GM18520 (cell line): ENCODE measurements at regions not wholly inside any gene's neighbourhood (a gene's known extent, or its start where the extent isn't known, plus 50 kb on each side); places are given as distances from the start of the nearest gene placed in this dataset.

ENCODE experiments used
- ATAC-seq: cut with Tn5 transposase; IDR thresholded peaks from one replicate; pipeline ENCODE4 v1.9.1; 2021; ENCODE audit not compliant: unreplicated experiment

- no peak for ATAC-seq
Measured at GRCh38 chr2:7281231-7282201, 364.3 kb downstream of the RNF144A start.

- no peak for ATAC-seq
Measured at GRCh38 chr2:7286120-7286519, 368.9 kb downstream of the RNF144A start.

DNA sequence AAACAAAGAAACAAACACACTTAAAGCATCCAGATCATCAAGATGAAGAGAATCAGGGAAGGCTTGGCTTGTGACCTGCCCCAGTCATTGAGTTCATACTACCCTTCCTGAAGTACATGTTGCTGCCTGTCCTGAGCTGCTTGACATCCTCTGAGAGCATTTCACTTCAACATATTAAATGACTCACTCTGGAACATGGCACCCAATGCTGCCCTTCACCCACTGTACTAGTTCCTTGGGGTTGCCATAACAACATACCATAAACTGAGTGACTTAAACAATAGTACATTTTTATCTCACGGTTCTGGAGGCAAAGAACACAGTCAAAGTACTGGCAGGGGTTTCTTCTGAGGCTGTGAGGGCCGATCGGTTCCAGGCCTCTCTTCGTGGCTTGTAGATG is 371.3 kb downstream of the RNF144A start:
- no peak for ATAC-seq

DNA sequence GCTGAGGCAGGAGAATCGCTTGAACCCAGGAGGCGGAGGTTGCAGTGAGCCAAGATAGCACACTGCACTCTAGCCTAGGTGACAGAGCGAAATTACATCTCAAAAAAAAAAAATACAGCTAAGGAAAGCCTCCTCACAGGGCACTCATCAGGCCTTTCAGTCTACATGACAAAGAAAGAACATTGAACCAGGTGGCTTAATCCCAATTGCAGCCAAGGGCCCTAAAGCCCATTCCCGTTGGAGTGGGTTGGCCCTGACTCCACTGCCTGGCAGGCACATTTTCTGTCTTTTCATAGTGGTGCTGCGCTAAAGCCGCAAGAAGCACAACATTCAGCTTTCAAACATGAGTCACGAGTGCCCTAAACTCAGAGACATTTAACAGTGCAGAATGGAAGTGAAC is 372.5 kb downstream of the RNF144A start:
- ATAC-seq, result no peak

GRCh38 chr2:7292154-7292691 is 375.0 kb downstream of the RNF144A start:
- no peak for ATAC-seq

GRCh38 chr2:7309582-7309981 is 392.4 kb downstream of the RNF144A start:
- no peak for ATAC-seq

DNA sequence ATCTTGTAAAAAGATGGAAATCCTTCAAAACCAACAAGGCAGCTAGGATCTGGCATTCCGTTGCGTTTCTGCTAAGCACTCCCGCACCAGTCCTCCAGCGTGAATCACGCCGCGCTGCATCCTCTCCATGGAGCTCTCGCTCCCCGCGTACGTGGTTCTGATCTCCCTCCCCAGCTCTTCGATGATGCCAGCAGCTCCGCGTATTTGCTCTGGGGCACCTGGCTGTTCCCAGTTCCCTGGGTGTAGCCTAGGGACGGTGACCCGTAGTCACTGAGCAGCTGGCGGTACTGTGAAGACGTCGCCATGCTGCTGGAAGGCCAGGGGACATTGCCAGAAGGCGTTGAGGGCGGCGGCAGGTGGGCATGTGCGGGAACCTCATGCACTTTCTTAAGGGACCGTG is 407.5 kb downstream of the RNF144A start:
- no peak for ATAC-seq

DNA sequence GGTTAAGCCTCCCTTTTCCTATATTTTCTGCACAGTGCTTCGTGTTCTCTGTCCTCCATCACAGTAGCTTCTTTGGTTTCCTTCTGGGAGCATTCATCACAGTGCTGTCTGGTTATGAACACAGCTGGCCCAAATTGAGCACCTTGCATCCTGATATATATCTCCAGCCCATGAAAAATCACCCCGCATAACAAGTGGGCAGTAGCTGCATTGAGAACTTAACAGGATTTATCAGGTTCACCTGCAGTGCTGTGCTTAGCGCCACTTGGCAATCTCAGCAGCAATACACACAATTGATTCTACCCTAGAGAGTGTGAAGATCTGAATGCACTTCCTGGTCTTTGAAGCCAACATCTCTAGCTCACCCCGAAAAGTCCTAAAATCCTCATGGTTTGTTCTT is 408.0 kb downstream of the RNF144A start:
- ATAC-seq, result no peak

DNA sequence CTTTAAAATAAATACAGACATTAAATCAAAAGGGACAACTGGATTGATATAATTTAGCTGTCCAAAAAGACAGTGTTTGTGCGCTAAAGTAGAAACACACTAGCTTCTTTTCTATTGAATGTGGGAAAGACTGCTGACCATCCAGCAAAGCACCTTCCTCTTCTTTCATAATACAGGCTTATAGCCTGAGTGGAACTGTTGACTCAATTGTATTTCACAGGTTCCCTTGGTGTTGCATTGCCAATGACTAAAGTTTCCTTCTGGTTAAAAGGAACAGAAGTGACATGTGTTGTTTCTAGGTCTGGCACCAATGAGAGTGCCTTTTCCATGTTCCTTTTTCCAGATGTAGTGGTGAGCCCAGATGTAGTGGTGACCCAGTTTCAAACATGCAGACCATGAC is 412.3 kb downstream of the RNF144A start:
- no peak for ATAC-seq

DNA sequence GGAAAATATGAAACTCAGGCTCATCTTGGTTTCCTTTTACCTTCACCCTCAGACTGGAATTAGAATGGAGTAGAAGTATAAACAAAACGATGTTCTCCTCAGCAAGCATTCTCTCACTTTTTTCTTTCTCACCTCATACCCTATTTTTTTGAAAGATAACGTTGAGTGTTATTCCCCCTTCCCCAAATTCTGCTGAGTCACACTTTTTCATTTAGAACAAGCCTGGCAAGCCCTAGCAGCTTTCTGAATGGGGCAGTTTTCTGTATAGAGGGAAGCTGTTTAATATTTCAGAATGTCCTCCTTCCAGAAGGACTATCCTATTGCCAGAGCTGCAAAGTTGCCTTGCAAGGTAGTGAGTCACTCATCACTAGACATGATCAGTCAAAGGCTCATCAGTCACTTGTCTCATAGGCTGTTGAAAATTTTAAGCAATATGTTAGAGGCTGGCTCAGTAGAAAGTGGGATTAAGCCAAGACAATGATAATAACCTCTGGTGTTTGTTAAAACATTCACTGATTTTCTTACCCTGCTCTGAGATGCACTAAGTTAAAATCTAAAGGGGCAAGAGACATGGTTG is 416.1 kb downstream of the RNF144A start:
- ATAC-seq, result no peak

GRCh38 chr2:7333960-7334493 is 416.8 kb downstream of the RNF144A start:
- no peak for ATAC-seq

GRCh38 chr2:7338961-7339360 is 421.7 kb downstream of the RNF144A start:
- ATAC-seq, result no peak

GRCh38 chr2:7346336-7346735 is 429.1 kb downstream of the RNF144A start:
- no peak for ATAC-seq

DNA sequence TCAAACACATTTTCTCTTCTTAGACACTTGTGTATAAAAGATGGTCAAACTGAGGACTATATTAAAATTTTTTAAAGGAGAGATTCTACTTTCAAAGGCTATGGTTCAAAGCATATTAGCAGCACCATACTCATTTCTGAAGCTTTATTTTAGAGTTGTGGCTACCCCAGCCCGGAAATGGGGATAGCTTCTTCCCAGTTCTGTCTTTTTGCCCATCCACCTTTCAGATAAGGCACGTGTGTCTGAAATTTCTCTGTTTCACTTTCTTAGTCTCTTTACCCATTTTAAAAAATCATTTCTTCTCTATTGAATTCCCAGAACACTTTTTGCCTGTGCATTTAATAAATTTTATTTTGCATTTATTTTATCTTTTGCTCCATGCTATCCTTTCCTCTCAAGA is 431.5 kb downstream of the RNF144A start:
- no peak for ATAC-seq

- no peak for ATAC-seq
Measured at GRCh38 chr2:7352191-7352590, 435.0 kb downstream of the RNF144A start.

GRCh38 chr2:7353571-7353970 is 436.4 kb downstream of the RNF144A start:
- no peak for ATAC-seq

- ATAC-seq, result no peak
Measured at GRCh38 chr2:7355781-7356180, 438.6 kb downstream of the RNF144A start.

DNA sequence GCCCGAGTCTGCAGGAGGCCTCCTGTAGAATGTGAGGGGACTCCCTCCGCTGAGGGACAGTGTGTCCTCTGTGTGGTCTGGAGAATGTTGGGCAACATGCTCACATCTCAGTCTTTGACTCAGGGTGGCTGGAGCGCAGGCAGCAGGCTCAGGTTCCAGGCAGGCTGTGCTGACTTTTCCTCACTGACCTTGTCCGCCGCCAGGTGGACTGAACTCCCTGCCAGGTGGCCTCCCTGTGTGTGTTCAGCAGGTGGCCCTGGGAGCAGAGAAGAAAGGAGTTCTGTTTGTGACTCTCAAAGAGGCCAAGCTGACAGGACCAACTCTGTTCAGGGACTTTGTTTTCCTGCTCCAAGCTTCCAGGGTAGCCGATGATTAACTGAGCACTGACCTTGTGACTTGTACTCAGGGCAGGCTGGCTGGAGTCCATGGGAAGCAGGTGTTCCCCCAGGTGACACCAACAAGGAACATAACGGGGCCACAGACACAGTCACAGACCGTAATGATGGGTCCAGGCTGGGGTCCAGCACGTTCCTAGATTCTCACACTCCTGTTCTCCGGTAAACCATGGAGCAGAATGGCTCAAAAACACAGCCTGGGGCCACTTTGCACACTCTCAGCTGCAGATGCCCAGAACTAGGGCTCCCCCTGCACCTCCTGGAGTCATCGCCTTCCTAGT is 439.8 kb downstream of the RNF144A start:
- ATAC-seq, result no peak

DNA sequence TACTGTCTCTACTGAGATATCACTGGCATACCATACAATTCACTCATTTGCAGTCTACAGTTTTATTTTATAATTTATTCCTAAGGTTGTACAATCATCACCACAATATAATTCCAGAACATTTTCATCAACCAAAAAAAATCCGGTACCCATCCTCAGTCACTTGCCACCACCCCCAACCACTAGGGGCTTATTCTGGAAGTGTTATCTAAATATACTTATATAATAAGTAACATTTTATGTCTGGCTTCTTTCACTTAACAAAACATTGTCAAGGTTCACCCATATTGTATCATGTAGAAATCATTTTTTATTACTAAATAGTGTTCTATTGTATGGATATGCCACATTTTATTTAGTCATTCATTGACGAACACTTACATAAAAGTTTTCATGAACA is 440.8 kb downstream of the RNF144A start:
- no peak for ATAC-seq

DNA sequence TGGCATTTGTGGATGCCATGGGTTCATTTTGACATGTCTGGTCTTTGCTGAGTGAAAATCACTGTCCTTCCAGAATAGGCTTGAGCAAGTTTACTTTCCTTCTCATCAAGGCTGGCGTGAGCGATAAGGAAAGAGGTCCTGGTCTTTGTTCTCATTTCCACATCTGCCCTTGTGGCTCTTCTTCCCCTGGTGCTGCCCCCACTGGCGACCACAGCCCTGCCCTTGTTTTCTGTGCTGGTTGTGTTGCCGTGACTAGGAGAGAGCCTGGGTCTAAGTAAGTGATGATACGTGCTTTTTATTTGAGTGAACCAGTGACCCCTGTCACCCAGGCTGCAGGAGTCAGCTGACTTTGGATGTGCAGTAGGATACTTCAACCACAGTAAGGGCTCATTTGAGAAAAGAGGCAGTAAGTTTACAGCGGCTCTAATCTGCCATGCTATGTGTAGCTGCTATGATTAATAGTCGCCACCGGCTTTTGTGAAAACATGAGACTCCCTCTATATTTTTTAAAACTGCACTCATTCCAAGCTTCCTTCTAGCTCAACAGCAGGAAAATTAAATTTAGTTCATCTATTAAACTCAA is 441.7 kb downstream of the RNF144A start:
- ATAC-seq, result no peak

DNA sequence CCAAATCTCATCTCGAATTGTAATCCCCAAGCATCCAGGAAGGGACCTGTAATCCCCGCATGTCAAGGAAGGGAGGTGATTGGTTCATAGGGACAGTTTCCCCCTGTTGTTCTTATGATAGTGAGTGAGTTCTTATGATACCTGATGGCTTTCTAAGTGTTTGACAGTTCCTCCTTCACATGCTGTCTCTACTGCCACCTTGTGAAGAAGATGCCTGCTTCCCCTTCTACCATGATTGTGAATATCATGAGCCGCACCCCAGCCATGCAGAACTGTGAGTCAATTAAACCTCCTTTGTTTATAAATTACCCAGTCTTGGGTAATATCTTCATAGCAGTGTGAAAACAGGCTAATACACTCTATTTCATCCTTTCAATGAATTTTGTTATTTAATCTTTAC is 446.7 kb downstream of the RNF144A start:
- ATAC-seq, result no peak
